ENCODE measurements at regions not wholly inside any gene's neighbourhood (a gene's known extent, or its start where the extent isn't known, plus 50 kb on each side); places are given as distances from the start of the nearest gene placed in this dataset.

DNA sequence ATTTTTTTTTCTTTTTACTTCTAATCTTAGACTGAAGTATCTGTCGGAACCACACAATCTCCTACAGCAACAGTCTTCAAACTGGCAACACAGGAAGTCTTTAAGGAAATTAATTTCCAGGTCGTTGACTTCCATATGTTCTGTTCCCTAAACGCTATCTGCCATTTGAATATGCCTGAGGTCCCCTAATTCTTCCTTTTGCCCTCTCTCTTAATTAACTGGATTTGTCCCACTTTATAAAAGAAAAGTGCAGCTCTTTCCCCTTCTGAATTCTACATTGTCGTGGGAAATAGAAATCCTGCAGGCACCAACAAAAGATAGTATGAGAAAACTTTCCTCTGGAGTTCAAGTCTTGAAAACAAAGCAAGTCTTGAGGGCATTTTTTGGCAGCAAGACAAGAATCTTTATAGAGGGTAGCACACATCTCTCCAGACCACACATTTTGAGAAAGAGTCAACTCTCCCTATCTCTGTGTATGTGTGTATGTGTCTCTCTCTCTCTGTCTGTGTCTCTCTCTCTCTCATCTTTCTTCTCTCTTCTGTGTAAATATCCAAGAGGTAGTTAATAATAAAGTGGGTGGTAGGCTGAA lies 879.8 kb downstream of the SOCS6 start:
- Histone ChIP-seq H3K4me1 (ENCODE audit: control insufficient read depth in 1 of 2, insufficient read depth in 2 of 2, low read length in 2 of 2) (no peaks in the 10 kb centered on the region), H3K9ac (ENCODE audit: low read length) (no peak overlapping the region), H3K4me2 (ENCODE audit: low read length) (no peak overlapping the region), H4K20me1 (ENCODE audit: insufficient read depth) (no peaks in the 10 kb centered on the region), H3K27me3 (ENCODE audit: insufficient read depth, low read length) (no peaks in the 10 kb centered on the region), H2AFZ (ENCODE audit: low read depth, low read length, poor library complexity, severe bottlenecking) (no peak overlapping the region), H3K9me2 (ENCODE audit: insufficient read depth) (no peaks in the 10 kb centered on the region), H3K36me3 (ENCODE audit: control insufficient read depth in 1 of 2, insufficient read depth in 2 of 2, low read length in 2 of 2) (no peaks in the 10 kb centered on the region), H3K27ac (ENCODE audit: low read depth, low read length) (no peak overlapping the region), H3K79me2 (ENCODE audit: insufficient read depth, low read length) (no peaks in the 10 kb centered on the region), H3K4me3 (replicated peaks in 1 of 2; ENCODE audit: low read depth in 1 of 2, low read length in 2 of 2) (no peak overlapping the region), H3K9me3 (ENCODE audit: control insufficient read depth in 1 of 2, insufficient read depth in 1 of 2, low read depth in 1 of 2, low read length in 2 of 2) (peaks cover under 1 to 27% of the 10 kb centered on the region in 2 experiments; a peak in 2 of 4 replicates)
- CTCF ChIA-PET = no interaction called here
- ATAC-seq (no peak), DNase-seq (ENCODE audit: low read depth, low spot score) (no peak)
- no TSS peak for BruUV-seq (replicated peaks)
- POLR2A ChIA-PET = no interaction called here
- RAD21 ChIA-PET (ENCODE audit: low non-redundant PET in 1 of 2, low total read pairs in 2 of 2, uncharacterized antibody in 2 of 2, unreplicated experiment in 2 of 2) = no interaction called here
- TF ChIP-seq YY1 (IDR thresholded peaks at IDR 0.05; ENCODE audit: extremely low read depth, insufficient replicate concordance, low read depth, low read length) (no peak), EGR1 (IDR thresholded peaks at IDR 0.05; ENCODE audit: low read depth) (no peak), RAD21 (IDR thresholded peaks at IDR 0.05; ENCODE audit: low read depth) (no peak)
- TF ChIP-seq, protein P1, sequence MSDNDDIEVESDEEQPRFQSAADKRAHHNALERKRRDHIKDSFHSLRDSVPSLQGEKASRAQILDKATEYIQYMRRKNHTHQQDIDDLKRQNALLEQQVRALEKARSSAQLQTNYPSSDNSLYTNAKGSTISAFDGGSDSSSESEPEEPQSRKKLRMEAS (IDR thresholded peaks at IDR 0.05) = no peak
- TF ChIP-seq, protein P2, sequence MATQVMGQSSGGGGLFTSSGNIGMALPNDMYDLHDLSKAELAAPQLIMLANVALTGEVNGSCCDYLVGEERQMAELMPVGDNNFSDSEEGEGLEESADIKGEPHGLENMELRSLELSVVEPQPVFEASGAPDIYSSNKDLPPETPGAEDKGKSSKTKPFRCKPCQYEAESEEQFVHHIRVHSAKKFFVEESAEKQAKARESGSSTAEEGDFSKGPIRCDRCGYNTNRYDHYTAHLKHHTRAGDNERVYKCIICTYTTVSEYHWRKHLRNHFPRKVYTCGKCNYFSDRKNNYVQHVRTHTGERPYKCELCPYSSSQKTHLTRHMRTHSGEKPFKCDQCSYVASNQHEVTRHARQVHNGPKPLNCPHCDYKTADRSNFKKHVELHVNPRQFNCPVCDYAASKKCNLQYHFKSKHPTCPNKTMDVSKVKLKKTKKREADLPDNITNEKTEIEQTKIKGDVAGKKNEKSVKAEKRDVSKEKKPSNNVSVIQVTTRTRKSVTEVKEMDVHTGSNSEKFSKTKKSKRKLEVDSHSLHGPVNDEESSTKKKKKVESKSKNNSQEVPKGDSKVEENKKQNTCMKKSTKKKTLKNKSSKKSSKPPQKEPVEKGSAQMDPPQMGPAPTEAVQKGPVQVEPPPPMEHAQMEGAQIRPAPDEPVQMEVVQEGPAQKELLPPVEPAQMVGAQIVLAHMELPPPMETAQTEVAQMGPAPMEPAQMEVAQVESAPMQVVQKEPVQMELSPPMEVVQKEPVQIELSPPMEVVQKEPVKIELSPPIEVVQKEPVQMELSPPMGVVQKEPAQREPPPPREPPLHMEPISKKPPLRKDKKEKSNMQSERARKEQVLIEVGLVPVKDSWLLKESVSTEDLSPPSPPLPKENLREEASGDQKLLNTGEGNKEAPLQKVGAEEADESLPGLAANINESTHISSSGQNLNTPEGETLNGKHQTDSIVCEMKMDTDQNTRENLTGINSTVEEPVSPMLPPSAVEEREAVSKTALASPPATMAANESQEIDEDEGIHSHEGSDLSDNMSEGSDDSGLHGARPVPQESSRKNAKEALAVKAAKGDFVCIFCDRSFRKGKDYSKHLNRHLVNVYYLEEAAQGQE (IDR thresholded peaks at IDR 0.05; ENCODE audit: low read depth) = no peak
- TF ChIP-seq, protein P3, sequence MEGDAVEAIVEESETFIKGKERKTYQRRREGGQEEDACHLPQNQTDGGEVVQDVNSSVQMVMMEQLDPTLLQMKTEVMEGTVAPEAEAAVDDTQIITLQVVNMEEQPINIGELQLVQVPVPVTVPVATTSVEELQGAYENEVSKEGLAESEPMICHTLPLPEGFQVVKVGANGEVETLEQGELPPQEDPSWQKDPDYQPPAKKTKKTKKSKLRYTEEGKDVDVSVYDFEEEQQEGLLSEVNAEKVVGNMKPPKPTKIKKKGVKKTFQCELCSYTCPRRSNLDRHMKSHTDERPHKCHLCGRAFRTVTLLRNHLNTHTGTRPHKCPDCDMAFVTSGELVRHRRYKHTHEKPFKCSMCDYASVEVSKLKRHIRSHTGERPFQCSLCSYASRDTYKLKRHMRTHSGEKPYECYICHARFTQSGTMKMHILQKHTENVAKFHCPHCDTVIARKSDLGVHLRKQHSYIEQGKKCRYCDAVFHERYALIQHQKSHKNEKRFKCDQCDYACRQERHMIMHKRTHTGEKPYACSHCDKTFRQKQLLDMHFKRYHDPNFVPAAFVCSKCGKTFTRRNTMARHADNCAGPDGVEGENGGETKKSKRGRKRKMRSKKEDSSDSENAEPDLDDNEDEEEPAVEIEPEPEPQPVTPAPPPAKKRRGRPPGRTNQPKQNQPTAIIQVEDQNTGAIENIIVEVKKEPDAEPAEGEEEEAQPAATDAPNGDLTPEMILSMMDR (IDR thresholded peaks at IDR 0.05 in 2 of 3, conservative IDR thresholded peaks at IDR 0.05 in 1 of 3; ENCODE audit: borderline replicate concordance in 1 of 3, insufficient read depth in 1 of 3, low read depth in 2 of 3, low read length in 2 of 3) = no peak
- intact Hi-C loops (cut with micrococcal nuclease) = no loop called here

Measured in HCT116 (cell line).